Fibroblast of skin of abdomen (primary cell): ENCODE measurements at regions not wholly inside any gene's neighbourhood (a gene's known extent, or its start where the extent isn't known, plus 50 kb on each side); places are given as distances from the start of the nearest gene placed in this dataset.

Experiments
- DNase-seq: peaks from one replicate; pipeline ENCODE4 v3.0.0-alpha.2; 2013

GRCh38 chr13:74000876-74001275 lies 133.3 kb downstream of the KLF12 start:
- DNase-seq = peak; percentile 33

- DNase-seq = no peak
Measured at GRCh38 chr13:73998631-73999030, 135.6 kb downstream of the KLF12 start.

- no peak for DNase-seq
Measured at GRCh38 chr13:73997964-73998363, 136.2 kb downstream of the KLF12 start.

GRCh38 chr13:73996569-73996968 lies 137.6 kb downstream of the KLF12 start:
- DNase-seq = no peak

GRCh38 chr13:73995736-73996135 lies 138.5 kb downstream of the KLF12 start:
- DNase-seq = no peak

- DNase-seq = no peak
Measured at GRCh38 chr13:73993661-73994060, 140.5 kb downstream of the KLF12 start.

GRCh38 chr13:73991884-73992283 lies 142.3 kb downstream of the KLF12 start:
- no peak for DNase-seq

- DNase-seq = no peak
Measured at GRCh38 chr13:73991384-73991783, 142.8 kb downstream of the KLF12 start.

- no peak for DNase-seq
Measured at GRCh38 chr13:73989244-73989843, 144.9 kb downstream of the KLF12 start.

GRCh38 chr13:73988461-73988860 lies 145.7 kb downstream of the KLF12 start:
- DNase-seq = no peak

GRCh38 chr13:73987618-73988017 lies 146.6 kb downstream of the KLF12 start:
- DNase-seq = no peak

- no peak for DNase-seq
Measured at GRCh38 chr13:73985783-73986182, 148.4 kb downstream of the KLF12 start.

GRCh38 chr13:73984949-73985691 lies 149.1 kb downstream of the KLF12 start:
- DNase-seq = peak; percentile 12

- no peak for DNase-seq
Measured at GRCh38 chr13:73984201-73984600, 150.0 kb downstream of the KLF12 start.

GRCh38 chr13:73983109-73983508 lies 151.1 kb downstream of the KLF12 start:
- DNase-seq = no peak

- peak; percentile 2 for DNase-seq
Measured at GRCh38 chr13:73981595-73981994, 152.6 kb downstream of the KLF12 start.

- DNase-seq = no peak
Measured at GRCh38 chr13:73975767-73976166, 158.4 kb downstream of the KLF12 start.

- DNase-seq = no peak
Measured at GRCh38 chr13:73974051-73974450, 160.2 kb downstream of the KLF12 start.

GRCh38 chr13:73973156-73973555 lies 161.0 kb downstream of the KLF12 start:
- DNase-seq = no peak

- no peak for DNase-seq
Measured at GRCh38 chr13:73972545-73972944, 161.7 kb downstream of the KLF12 start.

GRCh38 chr13:73971481-73971880 lies 162.7 kb downstream of the KLF12 start:
- DNase-seq = no peak

- DNase-seq = no peak
Measured at GRCh38 chr13:73970421-73971055, 163.7 kb downstream of the KLF12 start.

GRCh38 chr13:73967397-73968165 lies 166.6 kb downstream of the KLF12 start:
- DNase-seq = no peak
